NCI-H2171 (cell line): ENCODE measurements at regions not wholly inside any gene's neighbourhood (a gene's known extent, or its start where the extent isn't known, plus 50 kb on each side); places are given as distances from the start of the nearest gene placed in this dataset.
A peak's percentile ranks its signal among the peaks of the same experiment; 100 is the strongest.

ENCODE experiments used
- DNase-seq: peaks from one replicate; lab custom pipeline; 2025; lab: John Stamatoyannopoulos, UW

GRCh38 chr12:92553389-92553788, 149.4 kb upstream of the PLEKHG7 start:
- peak; percentile 81 for DNase-seq

- DNase-seq = no peak
Measured at GRCh38 chr12:92552412-92553108, 150.2 kb upstream of the PLEKHG7 start.

- no peak for DNase-seq
Measured at GRCh38 chr12:92551853-92552397, 150.9 kb upstream of the PLEKHG7 start.

- DNase-seq = no peak
Measured at GRCh38 chr12:92551210-92551609, 151.6 kb upstream of the PLEKHG7 start.

GRCh38 chr12:92550661-92551060, 152.1 kb upstream of the PLEKHG7 start:
- no peak for DNase-seq

- no peak for DNase-seq
Measured at GRCh38 chr12:92550254-92550653, 152.5 kb upstream of the PLEKHG7 start.

GRCh38 chr12:92549516-92549915, 153.3 kb upstream of the PLEKHG7 start:
- no peak for DNase-seq

- no peak for DNase-seq
Measured at GRCh38 chr12:92547906-92548305, 154.9 kb upstream of the PLEKHG7 start.

GRCh38 chr12:92547420-92547819, 155.4 kb upstream of the PLEKHG7 start:
- no peak for DNase-seq

GRCh38 chr12:92546635-92547348, 156.0 kb upstream of the PLEKHG7 start:
- DNase-seq = no peak

GRCh38 chr12:92546259-92546634, 156.5 kb upstream of the PLEKHG7 start:
- DNase-seq = no peak

GRCh38 chr12:92544322-92544721, 158.5 kb upstream of the PLEKHG7 start:
- no peak for DNase-seq

GRCh38 chr12:92543840-92544239, 158.9 kb upstream of the PLEKHG7 start:
- DNase-seq = no peak

- DNase-seq = no peak
Measured at GRCh38 chr12:92543359-92543758, 159.4 kb upstream of the PLEKHG7 start.

- DNase-seq = no peak
Measured at GRCh38 chr12:92541731-92542130, 161.1 kb upstream of the PLEKHG7 start.

GRCh38 chr12:92540782-92541423, 161.9 kb upstream of the PLEKHG7 start:
- DNase-seq = no peak

- DNase-seq = peak; percentile 78
Measured at GRCh38 chr12:92539976-92540781, 162.6 kb upstream of the PLEKHG7 start.

- DNase-seq = no peak
Measured at GRCh38 chr12:92539110-92539749, 163.6 kb upstream of the PLEKHG7 start.

GRCh38 chr12:92537290-92537960, 165.4 kb upstream of the PLEKHG7 start:
- DNase-seq = no peak

- no peak for DNase-seq
Measured at GRCh38 chr12:92535961-92536360, 166.8 kb upstream of the PLEKHG7 start.

- no peak for DNase-seq
Measured at GRCh38 chr12:92533280-92533890, 169.4 kb upstream of the PLEKHG7 start.
